ENCODE measurements at regions not wholly inside any gene's neighbourhood (a gene's known extent, or its start where the extent isn't known, plus 50 kb on each side); places are given as distances from the start of the nearest gene placed in this dataset.

DNA sequence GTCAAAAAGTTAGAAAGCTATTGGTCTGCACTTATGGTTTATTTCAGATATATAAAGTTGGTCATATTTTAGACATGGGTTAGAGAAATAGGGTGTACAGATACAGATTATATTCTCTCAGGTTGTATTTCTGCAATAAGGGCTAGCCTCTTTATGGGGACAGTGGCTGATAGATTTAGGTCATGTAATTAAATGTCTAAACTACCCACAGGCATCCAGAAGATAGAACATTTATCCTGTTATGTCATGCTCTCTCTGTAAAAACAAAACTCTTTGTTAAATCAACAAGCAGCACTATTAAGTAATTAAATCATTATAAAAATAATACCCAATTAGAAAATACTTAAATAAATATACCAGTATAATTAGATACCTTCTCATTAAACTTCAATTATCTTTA lies 612.6 kb upstream of the CITED2 start:
- no peaks in the 10 kb centered on the region for H3K4me1 Mint-ChIP-seq
- no peaks in the 10 kb centered on the region for H3K9me3 Mint-ChIP-seq
- ChIA-PET POLR2A (no interaction called here), CTCF (no interaction called here)
- TF ChIP-seq, protein P1, sequence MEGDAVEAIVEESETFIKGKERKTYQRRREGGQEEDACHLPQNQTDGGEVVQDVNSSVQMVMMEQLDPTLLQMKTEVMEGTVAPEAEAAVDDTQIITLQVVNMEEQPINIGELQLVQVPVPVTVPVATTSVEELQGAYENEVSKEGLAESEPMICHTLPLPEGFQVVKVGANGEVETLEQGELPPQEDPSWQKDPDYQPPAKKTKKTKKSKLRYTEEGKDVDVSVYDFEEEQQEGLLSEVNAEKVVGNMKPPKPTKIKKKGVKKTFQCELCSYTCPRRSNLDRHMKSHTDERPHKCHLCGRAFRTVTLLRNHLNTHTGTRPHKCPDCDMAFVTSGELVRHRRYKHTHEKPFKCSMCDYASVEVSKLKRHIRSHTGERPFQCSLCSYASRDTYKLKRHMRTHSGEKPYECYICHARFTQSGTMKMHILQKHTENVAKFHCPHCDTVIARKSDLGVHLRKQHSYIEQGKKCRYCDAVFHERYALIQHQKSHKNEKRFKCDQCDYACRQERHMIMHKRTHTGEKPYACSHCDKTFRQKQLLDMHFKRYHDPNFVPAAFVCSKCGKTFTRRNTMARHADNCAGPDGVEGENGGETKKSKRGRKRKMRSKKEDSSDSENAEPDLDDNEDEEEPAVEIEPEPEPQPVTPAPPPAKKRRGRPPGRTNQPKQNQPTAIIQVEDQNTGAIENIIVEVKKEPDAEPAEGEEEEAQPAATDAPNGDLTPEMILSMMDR (IDR thresholded peaks at IDR 0.05), result no peak
- ATAC-seq (ENCODE audit: low read depth) (no peak), DNase-seq (no peak)
- H3K27me3 Mint-ChIP-seq, result peaks cover 5% of the 10 kb centered on the region
- no peak overlapping the region for H3K27ac Mint-ChIP-seq
- H3K4me3 Mint-ChIP-seq, result no peak overlapping the region
- H3K36me3 Mint-ChIP-seq (ENCODE audit: low read depth), result no peaks in the 10 kb centered on the region
- intact Hi-C loops (cut with micrococcal nuclease), result no loop called here

DNA sequence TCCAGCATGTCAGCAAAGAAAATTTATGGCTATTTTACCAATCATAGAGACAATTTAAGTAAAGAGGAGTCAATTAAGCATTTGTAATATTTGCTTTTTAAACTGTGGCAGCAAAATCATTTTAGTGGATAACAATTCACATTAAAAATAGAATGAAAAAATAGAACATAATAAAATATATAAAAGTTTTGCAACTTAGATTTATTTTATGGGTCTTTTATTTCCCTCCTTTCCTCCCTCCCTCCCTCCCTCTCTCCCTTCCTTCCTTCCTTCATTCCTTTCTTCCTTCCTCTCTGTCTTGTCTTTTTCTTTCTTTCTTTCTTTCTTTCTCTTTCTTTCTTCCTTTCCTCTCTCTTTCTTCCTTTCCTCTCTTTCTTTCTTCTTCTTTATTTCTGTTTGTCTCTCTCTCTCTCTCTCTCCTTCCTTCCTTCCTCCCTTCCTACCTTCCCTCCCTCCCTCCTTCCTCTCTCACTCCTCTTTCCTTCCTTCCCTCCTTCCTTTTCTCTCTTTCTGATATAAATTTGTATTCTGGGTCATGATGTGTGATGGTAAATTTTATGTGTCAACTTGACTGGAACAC lies 610.9 kb upstream of the CITED2 start:
- intact Hi-C loops (cut with micrococcal nuclease), result no loop called here
- ATAC-seq (ENCODE audit: low read depth) (no peak), DNase-seq (no peak)
- TF ChIP-seq, protein P1 (IDR thresholded peaks at IDR 0.05), result no peak
- Mint-ChIP-seq H3K27me3 (peaks cover 5% of the 10 kb centered on the region), H3K4me1 (peaks cover 4% of the 10 kb centered on the region), H3K4me3 (no peak overlapping the region), H3K27ac (no peak overlapping the region), H3K9me3 (no peaks in the 10 kb centered on the region), H3K36me3 (ENCODE audit: low read depth) (no peaks in the 10 kb centered on the region)
- ChIA-PET CTCF (no interaction called here), POLR2A (no interaction called here)

DNA sequence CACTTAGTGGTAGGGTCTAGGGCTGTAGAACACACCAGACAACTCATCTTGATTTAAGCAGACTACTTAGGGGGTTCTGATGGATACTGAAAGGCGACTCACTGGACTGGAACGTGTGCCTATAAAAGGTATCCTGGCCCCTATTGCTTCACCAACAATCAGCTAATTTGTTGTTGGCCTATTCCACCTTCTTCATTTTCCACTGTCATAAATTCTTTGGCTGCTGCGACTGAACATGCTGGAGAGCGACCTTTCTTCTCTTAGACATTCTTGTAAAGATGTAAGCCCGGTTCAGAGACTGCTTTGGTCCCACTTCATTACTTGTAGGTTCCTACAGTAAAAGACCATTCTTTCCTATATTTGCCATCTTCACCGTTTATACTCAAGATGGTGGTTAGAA lies 609.9 kb upstream of the CITED2 start:
- H3K4me1 Mint-ChIP-seq, result peaks cover 4% of the 10 kb centered on the region
- H3K27ac Mint-ChIP-seq, result no peak overlapping the region
- H3K9me3 Mint-ChIP-seq, result no peaks in the 10 kb centered on the region
- no peak overlapping the region for H3K4me3 Mint-ChIP-seq
- intact Hi-C loops (cut with micrococcal nuclease), result no loop called here
- ChIA-PET POLR2A (no interaction called here), CTCF (no interaction called here)
- no peaks in the 10 kb centered on the region for H3K36me3 Mint-ChIP-seq (ENCODE audit: low read depth)
- no peak for ATAC-seq (ENCODE audit: low read depth)
- DNase-seq, result no peak
- TF ChIP-seq, protein P1 (IDR thresholded peaks at IDR 0.05), result no peak
- peaks cover 5% of the 10 kb centered on the region for H3K27me3 Mint-ChIP-seq

DNA sequence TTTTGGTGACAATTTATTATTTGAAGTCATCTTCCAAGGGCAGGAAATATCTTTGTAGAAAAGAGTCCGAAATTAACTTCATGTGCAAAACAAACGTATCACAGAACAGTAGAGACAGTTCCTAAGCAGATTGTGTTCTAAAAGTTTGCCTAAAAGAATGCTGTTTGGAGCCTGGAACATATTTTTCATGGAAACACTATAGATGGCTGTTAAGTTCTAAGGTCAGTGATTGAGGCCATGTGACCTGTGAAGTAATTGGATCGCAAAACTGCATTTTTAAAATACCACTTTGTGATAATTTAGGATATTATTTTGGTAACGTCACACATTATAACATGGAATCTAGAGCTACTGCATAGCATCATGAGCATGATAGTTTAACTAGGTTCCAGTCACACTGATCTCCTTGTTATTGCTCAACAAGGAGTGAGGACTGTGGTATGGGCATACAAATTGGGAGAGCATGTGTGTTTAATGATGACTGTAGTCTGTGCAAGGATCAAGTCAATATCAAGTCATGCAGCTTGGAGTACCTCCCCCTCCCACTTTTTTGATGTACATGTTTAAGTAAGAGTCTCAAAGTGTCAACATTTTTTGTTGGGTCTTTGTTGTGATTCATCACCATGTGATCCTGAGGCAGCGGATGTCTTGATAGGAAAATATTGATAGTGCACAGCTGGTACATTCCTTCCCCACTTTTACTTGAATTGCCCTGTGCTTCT lies 609.3 kb upstream of the CITED2 start:
- ATAC-seq (ENCODE audit: low read depth) (no peak), DNase-seq (no peak)
- peaks cover 5% of the 10 kb centered on the region for H3K27me3 Mint-ChIP-seq
- CTCF ChIA-PET, result no interaction called here
- no peaks in the 10 kb centered on the region for H3K9me3 Mint-ChIP-seq
- POLR2A ChIA-PET, result no interaction called here
- TF ChIP-seq, protein P1 (IDR thresholded peaks at IDR 0.05), result no peak
- no peak overlapping the region for H3K27ac Mint-ChIP-seq
- intact Hi-C loops (cut with micrococcal nuclease), result no loop called here
- peaks cover 4% of the 10 kb centered on the region for H3K4me1 Mint-ChIP-seq
- no peaks in the 10 kb centered on the region for H3K36me3 Mint-ChIP-seq (ENCODE audit: low read depth)
- no peak overlapping the region for H3K4me3 Mint-ChIP-seq

DNA sequence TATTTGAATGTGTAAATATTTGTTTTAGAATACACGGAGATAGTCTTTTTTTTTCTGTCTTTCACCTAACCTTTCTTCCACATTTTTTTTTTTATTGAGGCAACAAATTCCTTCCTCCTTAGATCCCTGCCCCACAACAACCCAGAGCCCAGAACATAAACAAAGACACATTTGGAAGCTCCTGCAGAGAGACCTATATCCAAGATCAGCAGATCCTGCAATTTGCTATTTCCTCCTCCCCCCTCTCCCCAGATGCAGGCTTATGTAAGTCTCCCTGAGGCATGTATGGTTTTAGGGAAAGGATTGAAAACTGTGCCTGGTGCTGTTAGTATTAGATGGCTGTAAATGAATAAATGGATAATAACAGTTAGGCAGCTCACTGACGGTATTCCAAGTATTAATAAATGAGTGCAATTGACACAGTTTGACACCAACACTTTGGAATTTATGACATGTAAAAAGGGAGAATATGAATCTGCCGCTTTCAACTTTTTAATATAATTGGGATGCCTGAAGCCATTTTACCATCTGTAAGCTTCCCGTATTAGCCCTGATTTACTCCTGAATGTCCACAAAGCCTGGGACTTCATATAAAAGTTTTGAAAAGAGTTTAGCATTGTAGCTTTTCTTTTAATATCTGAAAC lies 608.3 kb upstream of the CITED2 start:
- Mint-ChIP-seq H3K27ac (no peak overlapping the region), H3K4me3 (no peak overlapping the region), H3K4me1 (peaks cover 4% of the 10 kb centered on the region), H3K27me3 (peaks cover 7% of the 10 kb centered on the region), H3K9me3 (no peaks in the 10 kb centered on the region), H3K36me3 (ENCODE audit: low read depth) (no peaks in the 10 kb centered on the region)
- no peak for DNase-seq
- TF ChIP-seq, protein P1 (IDR thresholded peaks at IDR 0.05), result no peak
- POLR2A ChIA-PET, result no interaction called here
- ATAC-seq (ENCODE audit: low read depth), result no peak
- CTCF ChIA-PET, result no interaction called here
- intact Hi-C loops (cut with micrococcal nuclease), result no loop called here
